DND-41 (cell line): ENCODE measurements at regions not wholly inside any gene's neighbourhood (a gene's known extent, or its start where the extent isn't known, plus 50 kb on each side); places are given as distances from the start of the nearest gene placed in this dataset.

ENCODE experiments used
- ATAC-seq: fragments of 200-7000 bp; cut with Tn5 transposase; 3 replicates; pipeline ENCODE4 v1.9.1; 2021; ENCODE audit warnings: low read depth; ENCODE audit not compliant: insufficient read depth
- DNase-seq: peaks from one replicate; pipeline ENCODE4 v3.0.0-alpha.2; 2020
- H2AFZ ChIP-seq: 2 replicates; pipeline ENCODE4 v1.6.0; 2012; ENCODE audit warnings: low read depth, low read length
- H3K27ac ChIP-seq: 2 replicates; pipeline ENCODE4 v1.5.1; 2012; ENCODE audit warnings: low read length, inconsistent platforms
- H3K27me3 ChIP-seq: fragments of 200-600 bp; sonication (generic); 2 replicates; pipeline ENCODE4 v1.6.0; 2012; ENCODE audit warnings: low read length, mild to moderate bottlenecking, inconsistent platforms; ENCODE audit not compliant: insufficient read depth, poor library complexity
- H3K36me3 ChIP-seq: 2 replicates; pipeline ENCODE4 v1.5.1; 2012; ENCODE audit warnings: low read length, inconsistent platforms; ENCODE audit not compliant: insufficient read depth
- H3K4me1 ChIP-seq: 2 replicates; pipeline ENCODE4 v1.5.1; 2012; ENCODE audit warnings: mild to moderate bottlenecking, low read length; ENCODE audit not compliant: insufficient read depth
- H3K4me2 ChIP-seq: 2 replicates; pipeline ENCODE4 v1.6.0; 2012; ENCODE audit warnings: mild to moderate bottlenecking, moderate library complexity, low read length, inconsistent platforms; ENCODE audit not compliant: insufficient read depth
- H3K4me3 ChIP-seq, 2 experiments: fragments of 200-600 bp in 1 of 2; shearing (Covaris generic) in 1 of 2; 2 replicates each; pipeline ENCODE4 v1.5.1; 2012 to 2016; ENCODE audit warnings: inconsistent platforms in 2 of 2, low read length in 2 of 2, mild to moderate bottlenecking in 2 of 2, low read depth in 1 of 2, moderate library complexity in 1 of 2
- H3K79me2 ChIP-seq: 2 replicates; pipeline ENCODE4 v1.6.0; 2012; ENCODE audit warnings: low read length, inconsistent platforms; ENCODE audit not compliant: insufficient read depth
- H3K9ac ChIP-seq: 2 replicates; pipeline ENCODE4 v1.6.0; 2012; ENCODE audit warnings: low read depth, mild to moderate bottlenecking, inconsistent platforms, low read length, moderate library complexity
- H3K9me3 ChIP-seq: 2 replicates; pipeline ENCODE4 v1.5.1; 2012; ENCODE audit warnings: low read length, moderate library complexity, mild to moderate bottlenecking, inconsistent platforms; ENCODE audit not compliant: insufficient read depth, severe bottlenecking
- H4K20me1 ChIP-seq: 2 replicates; pipeline ENCODE4 v1.6.0; 2012; ENCODE audit warnings: low read length; ENCODE audit not compliant: insufficient read depth
- EZH2 ChIP-seq: IDR thresholded peaks from 3 replicates; pipeline ENCODE4 v1.6.1; 2012; ENCODE audit warnings: borderline replicate concordance, low read depth, mild to moderate bottlenecking, moderate library complexity, low read length, inconsistent platforms; ENCODE audit not compliant: severe bottlenecking
- TF ChIP-seq, protein P1 (sequence below): IDR thresholded peaks from 2 replicates; pipeline ENCODE4 v1.5.1; 2012; ENCODE audit warnings: borderline replicate concordance, low read length, moderate library complexity, mild to moderate bottlenecking; ENCODE audit not compliant: poor library complexity, severe bottlenecking; ENCODE audit errors: extremely low read depth

GRCh38 chr16:80285104-80285503 is 255.7 kb upstream of the DYNLRB2 start:
- ATAC-seq: no peak
- DNase-seq: no peak
- no peak overlapping the region for H3K4me3 ChIP-seq
- TF ChIP-seq, protein P1, sequence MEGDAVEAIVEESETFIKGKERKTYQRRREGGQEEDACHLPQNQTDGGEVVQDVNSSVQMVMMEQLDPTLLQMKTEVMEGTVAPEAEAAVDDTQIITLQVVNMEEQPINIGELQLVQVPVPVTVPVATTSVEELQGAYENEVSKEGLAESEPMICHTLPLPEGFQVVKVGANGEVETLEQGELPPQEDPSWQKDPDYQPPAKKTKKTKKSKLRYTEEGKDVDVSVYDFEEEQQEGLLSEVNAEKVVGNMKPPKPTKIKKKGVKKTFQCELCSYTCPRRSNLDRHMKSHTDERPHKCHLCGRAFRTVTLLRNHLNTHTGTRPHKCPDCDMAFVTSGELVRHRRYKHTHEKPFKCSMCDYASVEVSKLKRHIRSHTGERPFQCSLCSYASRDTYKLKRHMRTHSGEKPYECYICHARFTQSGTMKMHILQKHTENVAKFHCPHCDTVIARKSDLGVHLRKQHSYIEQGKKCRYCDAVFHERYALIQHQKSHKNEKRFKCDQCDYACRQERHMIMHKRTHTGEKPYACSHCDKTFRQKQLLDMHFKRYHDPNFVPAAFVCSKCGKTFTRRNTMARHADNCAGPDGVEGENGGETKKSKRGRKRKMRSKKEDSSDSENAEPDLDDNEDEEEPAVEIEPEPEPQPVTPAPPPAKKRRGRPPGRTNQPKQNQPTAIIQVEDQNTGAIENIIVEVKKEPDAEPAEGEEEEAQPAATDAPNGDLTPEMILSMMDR: no peak
- TF ChIP-seq EZH2: no peak
- no peaks in the 10 kb centered on the region for H3K27me3 ChIP-seq
- H3K4me2 ChIP-seq: no peak overlapping the region
- no peaks in the 10 kb centered on the region for H3K4me1 ChIP-seq
- H2AFZ ChIP-seq: no peak overlapping the region
- no peaks in the 10 kb centered on the region for H3K79me2 ChIP-seq
- no peaks in the 10 kb centered on the region for H3K9me3 ChIP-seq
- no peak overlapping the region for H3K9ac ChIP-seq
- no peaks in the 10 kb centered on the region for H3K36me3 ChIP-seq
- no peak overlapping the region for H3K27ac ChIP-seq
- no peaks in the 10 kb centered on the region for H4K20me1 ChIP-seq

DNA sequence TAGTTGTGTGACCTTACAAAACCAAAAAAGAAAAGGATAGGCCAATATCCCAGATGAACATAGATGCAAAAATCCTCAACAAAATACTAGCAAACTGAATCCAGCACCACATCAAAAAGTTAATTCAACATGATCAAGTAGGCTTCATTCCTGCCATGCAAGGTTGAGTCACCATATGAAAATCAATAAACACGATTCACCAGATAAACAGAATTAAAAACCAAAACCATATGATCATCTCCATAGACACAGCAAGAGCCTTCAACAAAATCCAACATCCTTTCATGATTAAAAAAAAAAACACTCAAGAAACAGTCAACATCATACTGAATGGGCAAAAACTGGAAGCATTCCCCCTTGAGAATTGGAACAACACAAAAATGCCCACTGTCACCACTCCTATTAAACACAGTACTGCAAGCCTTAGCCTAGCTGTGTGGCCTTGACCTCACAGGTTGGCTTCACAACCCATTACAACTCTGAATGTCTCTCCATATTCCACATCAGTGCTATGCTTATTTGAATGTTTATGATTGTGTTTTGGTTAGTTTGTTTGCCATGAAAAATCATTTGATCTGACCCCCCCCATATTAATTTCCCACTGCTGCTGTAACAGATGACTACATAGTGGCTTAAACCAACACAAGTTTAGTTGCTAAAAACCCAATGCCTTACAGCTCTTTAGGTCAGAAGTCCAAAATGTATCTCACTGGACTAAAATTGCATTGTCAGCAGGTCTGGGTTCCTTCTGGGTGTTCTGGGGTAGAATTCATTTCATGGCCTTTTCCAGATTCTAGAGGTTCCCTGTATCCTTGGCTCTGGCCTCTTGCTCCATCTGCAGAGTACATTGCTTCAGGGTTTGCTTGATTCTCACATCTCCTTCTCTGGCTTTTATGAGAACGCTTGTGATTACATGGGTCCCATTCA is 257.1 kb upstream of the DYNLRB2 start:
- Histone ChIP-seq H3K4me1 (no peaks in the 10 kb centered on the region), H3K79me2 (no peaks in the 10 kb centered on the region), H3K9ac (no peak overlapping the region), H4K20me1 (no peaks in the 10 kb centered on the region), H3K36me3 (no peaks in the 10 kb centered on the region), H3K27me3 (no peaks in the 10 kb centered on the region), H3K4me2 (no peak overlapping the region), H3K9me3 (no peaks in the 10 kb centered on the region), H2AFZ (no peak overlapping the region), H3K4me3 (no peak overlapping the region), H3K27ac (no peak overlapping the region)
- TF ChIP-seq, protein P1: no peak
- no peak for TF ChIP-seq EZH2
- DNase-seq (no peak), ATAC-seq (no peak)

DNA sequence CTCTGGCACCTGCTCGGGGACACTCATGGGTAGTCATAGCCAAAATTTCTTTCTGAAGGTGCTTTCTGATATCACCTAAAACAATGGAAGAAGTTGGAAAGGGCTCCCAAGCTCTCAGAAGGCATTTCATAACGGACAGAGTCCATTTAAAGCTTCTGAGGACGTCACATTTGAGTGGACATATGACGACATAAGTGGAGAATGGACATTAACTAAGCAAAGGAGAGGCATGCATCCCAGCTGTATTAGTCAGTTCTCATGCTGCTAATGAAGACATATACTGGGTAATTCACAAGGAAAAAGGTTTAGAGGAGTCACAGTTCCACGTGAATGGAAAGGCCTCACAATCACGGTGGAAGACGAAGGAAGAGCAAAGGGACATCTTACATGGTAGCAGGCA is 260.2 kb upstream of the DYNLRB2 start:
- H3K27me3 ChIP-seq: no peaks in the 10 kb centered on the region
- H2AFZ ChIP-seq: no peak overlapping the region
- no peak overlapping the region for H3K27ac ChIP-seq
- no peak overlapping the region for H3K9ac ChIP-seq
- no peak overlapping the region for H3K4me3 ChIP-seq
- no peaks in the 10 kb centered on the region for H3K36me3 ChIP-seq
- no peak for ATAC-seq
- no peak for TF ChIP-seq EZH2
- TF ChIP-seq, protein P1: no peak
- H4K20me1 ChIP-seq: no peaks in the 10 kb centered on the region
- H3K79me2 ChIP-seq: no peaks in the 10 kb centered on the region
- no peaks in the 10 kb centered on the region for H3K4me1 ChIP-seq
- H3K4me2 ChIP-seq: no peak overlapping the region
- no peak for DNase-seq
- H3K9me3 ChIP-seq: no peaks in the 10 kb centered on the region
